Retinal pigment epithelial cell (primary cell): ENCODE measurements at regions not wholly inside any gene's neighbourhood (a gene's known extent, or its start where the extent isn't known, plus 50 kb on each side); places are given as distances from the start of the nearest gene placed in this dataset.
A peak's percentile ranks its signal among the peaks of the same experiment; 100 is the strongest.

Experiments used
- DNase-seq: peaks from one replicate; pipeline ENCODE4 v3.0.0-alpha.2; 2010; ENCODE audit warnings: low read depth
- H3K4me3 ChIP-seq: 2 replicates; pipeline ENCODE4 v1.5.1; 2011; ENCODE audit warnings: mild to moderate bottlenecking, low read length, control low read depth, moderate library complexity
- CTCF ChIP-seq: conservative IDR thresholded peaks from 2 replicates; pipeline ENCODE4 v1.5.1; 2011; ENCODE audit warnings: low read depth, low read length, control low read depth, inconsistent platforms

GRCh38 chrX:125108921-125109320 lies 210.8 kb upstream of the TEX13C start:
- no peak for TF ChIP-seq CTCF
- no peak overlapping the region for H3K4me3 ChIP-seq
- DNase-seq = no peak

- no peak for DNase-seq
- TF ChIP-seq CTCF = peak; percentile 22
- no peak overlapping the region for H3K4me3 ChIP-seq
Measured at GRCh38 chrX:125131164-125131563, 188.5 kb upstream of the TEX13C start.

- DNase-seq = no peak
- peak; percentile 44 for TF ChIP-seq CTCF
- no peak overlapping the region for H3K4me3 ChIP-seq
Measured at GRCh38 chrX:125132274-125132673, 187.4 kb upstream of the TEX13C start.

GRCh38 chrX:125137521-125137920 lies 182.2 kb upstream of the TEX13C start:
- H3K4me3 ChIP-seq = no peak overlapping the region

GRCh38 chrX:125150231-125150630 lies 169.4 kb upstream of the TEX13C start:
- no peak overlapping the region for H3K4me3 ChIP-seq
- no peak for DNase-seq
- TF ChIP-seq CTCF = no peak

More at GRCh38 chrX:125137521-125137920, 182.2 kb upstream of the TEX13C start:
- TF ChIP-seq CTCF = no peak
- DNase-seq = no peak

- DNase-seq = no peak
- no peak overlapping the region for H3K4me3 ChIP-seq
- TF ChIP-seq CTCF = no peak
Measured at GRCh38 chrX:125151146-125151545, 168.5 kb upstream of the TEX13C start.

- no peak for TF ChIP-seq CTCF
- DNase-seq = no peak
- no peak overlapping the region for H3K4me3 ChIP-seq
Measured at GRCh38 chrX:125152011-125152410, 167.7 kb upstream of the TEX13C start.
